HepG2 (cell line): ENCODE measurements at regions not wholly inside any gene's neighbourhood (a gene's known extent, or its start where the extent isn't known, plus 50 kb on each side); places are given as distances from the start of the nearest gene placed in this dataset.

Source experiments
- AKAP8 ChIP-seq: sonication (generic); formaldehyde crosslinking; IDR thresholded peaks from 2 replicates; pipeline ENCODE4 v1.5.1; 2020; ENCODE audit warnings: mild to moderate bottlenecking, missing genetic modification reagents
- FOSL1 ChIP-seq: sonication (generic); formaldehyde crosslinking; IDR thresholded peaks from 2 replicates; pipeline ENCODE4 v1.9.0; 2021; ENCODE audit warnings: missing genetic modification reagents, borderline replicate concordance
- HMGA1 ChIP-seq: sonication (generic); formaldehyde crosslinking; conservative IDR thresholded peaks from 2 replicates; pipeline ENCODE4 v1.4.0; 2020; ENCODE audit warnings: missing genetic modification reagents
- HOXA3 ChIP-seq: sonication (generic); formaldehyde crosslinking; IDR thresholded peaks from 2 replicates; pipeline ENCODE4 v1.5.0; 2020; ENCODE audit warnings: missing genetic modification reagents
- MEIS1 ChIP-seq: sonication (generic); formaldehyde crosslinking; IDR thresholded peaks from 2 replicates; pipeline ENCODE4 v1.9.0; 2021; ENCODE audit warnings: mild to moderate bottlenecking, missing genetic modification reagents, moderate library complexity, borderline replicate concordance
- NCOA5 ChIP-seq: sonication (generic); formaldehyde crosslinking; IDR thresholded peaks from 2 replicates; pipeline ENCODE4 v1.4.0; 2020; ENCODE audit warnings: missing genetic modification reagents
- PAX8 ChIP-seq: sonication (generic); formaldehyde crosslinking; IDR thresholded peaks from 2 replicates; pipeline ENCODE4 v1.8.0; 2022; ENCODE audit warnings: mild to moderate bottlenecking, missing genetic modification reagents, borderline replicate concordance
- STAG1 ChIP-seq: sonication (generic); formaldehyde crosslinking; IDR thresholded peaks from 2 replicates; pipeline ENCODE4 v1.4.0; 2020; ENCODE audit warnings: missing genetic modification reagents
- TCF12 ChIP-seq, 2 experiments: fragments of 450-650 bp in 1 of 2; sonication (generic) in 1 of 2; formaldehyde crosslinking in 1 of 2; IDR thresholded peaks; 2 replicates each; pipeline versions ENCODE4 v1.6.1 to v1.8.0; 2017 to 2022; ENCODE audit warnings: antibody characterized with exemption in 1 of 2, mild to moderate bottlenecking in 1 of 2, missing genetic modification reagents in 1 of 2, moderate library complexity in 1 of 2
- TMF1 ChIP-seq: sonication (generic); formaldehyde crosslinking; IDR thresholded peaks from 2 replicates; pipeline ENCODE4 v1.8.1; 2022; ENCODE audit warnings: low read depth, missing genetic modification reagents
- TOPORS ChIP-seq: sonication (generic); formaldehyde crosslinking; IDR thresholded peaks from 2 replicates; pipeline ENCODE4 v1.8.0; 2023; ENCODE audit warnings: mild to moderate bottlenecking, missing genetic modification reagents
- ZFP36 ChIP-seq: fragments of 150-350 bp; IDR thresholded peaks from 2 replicates; pipeline ENCODE4 v1.6.1; 2018; ENCODE audit warnings: borderline replicate concordance, low read length, low read depth; ENCODE audit not compliant: partially characterized antibody
- ZFP91 ChIP-seq: sonication (generic); formaldehyde crosslinking; IDR thresholded peaks from 2 replicates; pipeline ENCODE4 v1.9.0; 2022; ENCODE audit warnings: missing genetic modification reagents, mild to moderate bottlenecking, borderline replicate concordance
- ZNF430 ChIP-seq: sonication (generic); formaldehyde crosslinking; IDR thresholded peaks from 2 replicates; pipeline ENCODE4 v1.9.0; 2021; ENCODE audit warnings: mild to moderate bottlenecking, missing genetic modification reagents
- ZNF609 ChIP-seq: sonication (generic); formaldehyde crosslinking; IDR thresholded peaks from 2 replicates; pipeline ENCODE4 v1.4.0; 2020; ENCODE audit warnings: mild to moderate bottlenecking, missing genetic modification reagents, borderline replicate concordance
- TF ChIP-seq, protein P1 (sequence below): sonication (generic); formaldehyde crosslinking; IDR thresholded peaks from 2 replicates; pipeline ENCODE4 v1.8.0; 2022; ENCODE audit warnings: low read depth, missing genetic modification reagents
- TF ChIP-seq, protein P2 (sequence below): sonication (generic); formaldehyde crosslinking; IDR thresholded peaks from 2 replicates; pipeline ENCODE4 v1.5.0; 2020; ENCODE audit warnings: missing genetic modification reagents
- TF ChIP-seq, protein P3 (sequence below): sonication (generic); formaldehyde crosslinking; IDR thresholded peaks from 2 replicates; pipeline ENCODE4 v1.4.0; 2020; ENCODE audit warnings: mild to moderate bottlenecking, missing genetic modification reagents

DNA sequence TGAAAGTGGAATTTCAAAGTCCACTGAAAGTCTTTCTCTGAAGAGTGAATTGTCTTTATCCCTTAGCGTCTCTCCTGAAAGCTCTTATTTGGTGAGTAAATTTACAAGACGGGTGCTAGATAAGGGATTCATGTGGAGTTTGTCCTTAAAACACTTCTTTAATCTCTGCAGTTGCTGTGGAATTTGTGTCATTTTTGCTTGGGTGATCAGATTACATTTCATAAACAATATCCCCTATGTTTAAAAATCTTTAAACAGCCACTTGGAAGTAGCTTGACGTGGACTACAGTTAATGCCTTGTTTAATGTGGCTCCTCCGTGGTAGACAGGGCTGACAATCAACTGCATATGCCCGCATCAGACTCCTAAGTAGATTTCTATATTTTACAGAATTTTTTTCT lies 175.4 kb upstream of the ZNF217 start (continued):
- TF ChIP-seq TOPORS (CRISPR knock-in tag) (no peak), MEIS1 (CRISPR knock-in tag) (no peak), FOSL1 (CRISPR knock-in tag) (no peak), ZNF430 (CRISPR knock-in tag) (no peak), HOXA3 (CRISPR knock-in tag) (peak; percentile 51; the same call in 1 of the 2 replicates), TMF1 (CRISPR knock-in tag) (no peak), PAX8 (CRISPR knock-in tag) (no peak), ZFP36 (no peak), ZFP91 (CRISPR knock-in tag) (no peak), HMGA1 (CRISPR knock-in tag) (no peak), STAG1 (CRISPR knock-in tag) (peak; percentile 51), AKAP8 (CRISPR knock-in tag) (no peak), NCOA5 (no peak), ZNF609 (CRISPR knock-in tag) (peak; percentile 58; the same call in 1 of the 2 replicates), TCF12 (IDR thresholded peaks at IDR 0.05) (no peak), TCF12 (CRISPR knock-in tag; IDR thresholded peaks at IDR 0.05) (0 out of 2 replicates have a peak, but pooled peaks have one; percentile 31)
- TF ChIP-seq, protein P1, sequence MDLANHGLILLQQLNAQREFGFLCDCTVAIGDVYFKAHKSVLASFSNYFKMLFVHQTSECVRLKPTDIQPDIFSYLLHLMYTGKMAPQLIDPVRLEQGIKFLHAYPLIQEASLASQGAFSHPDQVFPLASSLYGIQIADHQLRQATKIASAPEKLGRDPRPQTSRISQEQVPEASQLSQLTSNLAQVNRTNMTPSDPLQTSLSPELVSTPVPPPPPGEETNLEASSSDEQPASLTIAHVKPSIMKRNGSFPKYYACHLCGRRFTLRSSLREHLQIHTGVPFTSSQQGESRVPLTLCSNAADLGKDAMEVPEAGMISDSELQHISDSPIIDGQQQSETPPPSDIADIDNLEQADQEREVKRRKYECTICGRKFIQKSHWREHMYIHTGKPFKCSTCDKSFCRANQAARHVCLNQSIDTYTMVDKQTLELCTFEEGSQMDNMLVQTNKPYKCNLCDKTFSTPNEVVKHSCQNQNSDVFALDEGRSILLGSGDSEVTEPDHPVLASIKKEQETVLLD = no peak
- TF ChIP-seq, protein P2, sequence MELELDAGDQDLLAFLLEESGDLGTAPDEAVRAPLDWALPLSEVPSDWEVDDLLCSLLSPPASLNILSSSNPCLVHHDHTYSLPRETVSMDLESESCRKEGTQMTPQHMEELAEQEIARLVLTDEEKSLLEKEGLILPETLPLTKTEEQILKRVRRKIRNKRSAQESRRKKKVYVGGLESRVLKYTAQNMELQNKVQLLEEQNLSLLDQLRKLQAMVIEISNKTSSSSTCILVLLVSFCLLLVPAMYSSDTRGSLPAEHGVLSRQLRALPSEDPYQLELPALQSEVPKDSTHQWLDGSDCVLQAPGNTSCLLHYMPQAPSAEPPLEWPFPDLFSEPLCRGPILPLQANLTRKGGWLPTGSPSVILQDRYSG (CRISPR knock-in tag) = no peak
- TF ChIP-seq, protein P3, sequence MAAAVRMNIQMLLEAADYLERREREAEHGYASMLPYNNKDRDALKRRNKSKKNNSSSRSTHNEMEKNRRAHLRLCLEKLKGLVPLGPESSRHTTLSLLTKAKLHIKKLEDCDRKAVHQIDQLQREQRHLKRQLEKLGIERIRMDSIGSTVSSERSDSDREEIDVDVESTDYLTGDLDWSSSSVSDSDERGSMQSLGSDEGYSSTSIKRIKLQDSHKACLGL (CRISPR knock-in tag) = no peak
